ENCODE measurements at regions not wholly inside any gene's neighbourhood (a gene's known extent, or its start where the extent isn't known, plus 50 kb on each side); places are given as distances from the start of the nearest gene placed in this dataset.

- no peak for DNase-seq (ENCODE audit: low read depth in 2 of 2)
Observed at GRCh38 chr11:94671553-94672366, 96.4 kb upstream of the AMOTL1 start.

GRCh38 chr11:94672636-94673035 lies 95.5 kb upstream of the AMOTL1 start:
- no peak for DNase-seq (ENCODE audit: low read depth in 2 of 2)

- no peak for DNase-seq (ENCODE audit: low read depth in 2 of 2)
Observed at GRCh38 chr11:94673386-94673785, 94.8 kb upstream of the AMOTL1 start.

GRCh38 chr11:94673951-94674491 lies 94.1 kb upstream of the AMOTL1 start:
- no peak for DNase-seq (ENCODE audit: low read depth in 2 of 2)

GRCh38 chr11:94675239-94675638 lies 92.9 kb upstream of the AMOTL1 start:
- DNase-seq (ENCODE audit: low read depth in 2 of 2) = no peak

GRCh38 chr11:94675813-94676212 lies 92.3 kb upstream of the AMOTL1 start:
- DNase-seq (ENCODE audit: low read depth in 2 of 2) = no peak

- no peak for DNase-seq (ENCODE audit: low read depth in 2 of 2)
Observed at GRCh38 chr11:94676814-94677213, 91.3 kb upstream of the AMOTL1 start.

- DNase-seq (ENCODE audit: low read depth in 2 of 2) = no peak
Observed at GRCh38 chr11:94678236-94678635, 89.9 kb upstream of the AMOTL1 start.

GRCh38 chr11:94678901-94679300 lies 89.3 kb upstream of the AMOTL1 start:
- DNase-seq (ENCODE audit: low read depth in 2 of 2) = no peak

GRCh38 chr11:94680426-94680825 lies 87.7 kb upstream of the AMOTL1 start:
- DNase-seq (ENCODE audit: low read depth in 2 of 2) = no peak

- DNase-seq (ENCODE audit: low read depth in 2 of 2) = no peak
Observed at GRCh38 chr11:94681140-94681539, 87.0 kb upstream of the AMOTL1 start.

GRCh38 chr11:94681852-94682251 lies 86.3 kb upstream of the AMOTL1 start:
- DNase-seq (ENCODE audit: low read depth in 2 of 2) = no peak

- no peak for DNase-seq (ENCODE audit: low read depth in 2 of 2)
Observed at GRCh38 chr11:94694309-94695060, 73.7 kb upstream of the AMOTL1 start.

- DNase-seq (ENCODE audit: low read depth in 2 of 2) = no peak
Observed at GRCh38 chr11:94697156-94697555, 71.0 kb upstream of the AMOTL1 start.

GRCh38 chr11:94700622-94701021 lies 67.5 kb upstream of the AMOTL1 start:
- DNase-seq (ENCODE audit: low read depth in 2 of 2) = no peak

GRCh38 chr11:94702481-94702880 lies 65.7 kb upstream of the AMOTL1 start:
- no peak for DNase-seq (ENCODE audit: low read depth in 2 of 2)

- no peak for DNase-seq (ENCODE audit: low read depth in 2 of 2)
Observed at GRCh38 chr11:94705419-94705818, 62.7 kb upstream of the AMOTL1 start.

GRCh38 chr11:94705891-94706615 lies 62.1 kb upstream of the AMOTL1 start:
- no peak for DNase-seq (ENCODE audit: low read depth in 2 of 2)

GRCh38 chr11:94708176-94708575 lies 60.0 kb upstream of the AMOTL1 start:
- no peak for DNase-seq (ENCODE audit: low read depth in 2 of 2)

- DNase-seq (ENCODE audit: low read depth in 2 of 2) = peak in 1 of 2 donors; percentile 51
Observed at GRCh38 chr11:94708642-94709041, 59.5 kb upstream of the AMOTL1 start.

GRCh38 chr11:94715225-94715624 lies 52.9 kb upstream of the AMOTL1 start:
- no peak for DNase-seq (ENCODE audit: low read depth in 2 of 2)

- no peak for DNase-seq (ENCODE audit: low read depth in 2 of 2)
Observed at GRCh38 chr11:94717667-94718066, 50.5 kb upstream of the AMOTL1 start.
